ENCODE measurements at regions not wholly inside any gene's neighbourhood (a gene's known extent, or its start where the extent isn't known, plus 50 kb on each side); places are given as distances from the start of the nearest gene placed in this dataset.

- TF ChIP-seq EZH2 (IDR thresholded peaks at IDR 0.05; ENCODE audit: low read length, unreplicated experiment) (no peak), CTCF (conservative IDR thresholded peaks at IDR 0.05; ENCODE audit: low read depth, low read length) (no peak)
These were observed 1242.5 kb upstream of the GBE1 start for GRCh38 chr3:83003917-83004316.

Data from PC-3 (cell line).